ENCODE measurements at regions not wholly inside any gene's neighbourhood (a gene's known extent, or its start where the extent isn't known, plus 50 kb on each side); places are given as distances from the start of the nearest gene placed in this dataset.

DNA sequence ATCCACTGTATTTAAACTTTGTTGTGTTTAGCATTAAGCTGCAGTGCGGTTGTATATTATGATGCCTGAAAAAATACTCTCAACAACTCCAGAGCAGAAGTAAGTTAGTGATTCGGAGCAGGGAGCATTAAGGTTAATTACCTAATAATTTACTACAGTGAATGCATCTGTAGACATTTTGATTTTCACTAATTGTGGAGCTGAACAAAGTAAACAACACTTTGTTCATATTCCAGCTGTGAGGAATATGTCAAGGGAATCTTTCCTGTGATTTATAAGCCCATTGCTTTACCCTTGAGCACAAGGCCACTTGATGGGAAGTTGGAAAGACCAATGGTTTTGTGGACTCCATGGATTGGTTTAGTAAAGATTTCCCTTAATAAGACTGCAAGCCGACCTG lies 77.1 kb downstream of the CBLN4 start:
- TF ChIP-seq, protein P1, sequence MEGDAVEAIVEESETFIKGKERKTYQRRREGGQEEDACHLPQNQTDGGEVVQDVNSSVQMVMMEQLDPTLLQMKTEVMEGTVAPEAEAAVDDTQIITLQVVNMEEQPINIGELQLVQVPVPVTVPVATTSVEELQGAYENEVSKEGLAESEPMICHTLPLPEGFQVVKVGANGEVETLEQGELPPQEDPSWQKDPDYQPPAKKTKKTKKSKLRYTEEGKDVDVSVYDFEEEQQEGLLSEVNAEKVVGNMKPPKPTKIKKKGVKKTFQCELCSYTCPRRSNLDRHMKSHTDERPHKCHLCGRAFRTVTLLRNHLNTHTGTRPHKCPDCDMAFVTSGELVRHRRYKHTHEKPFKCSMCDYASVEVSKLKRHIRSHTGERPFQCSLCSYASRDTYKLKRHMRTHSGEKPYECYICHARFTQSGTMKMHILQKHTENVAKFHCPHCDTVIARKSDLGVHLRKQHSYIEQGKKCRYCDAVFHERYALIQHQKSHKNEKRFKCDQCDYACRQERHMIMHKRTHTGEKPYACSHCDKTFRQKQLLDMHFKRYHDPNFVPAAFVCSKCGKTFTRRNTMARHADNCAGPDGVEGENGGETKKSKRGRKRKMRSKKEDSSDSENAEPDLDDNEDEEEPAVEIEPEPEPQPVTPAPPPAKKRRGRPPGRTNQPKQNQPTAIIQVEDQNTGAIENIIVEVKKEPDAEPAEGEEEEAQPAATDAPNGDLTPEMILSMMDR (conservative IDR thresholded peaks at IDR 0.05; ENCODE audit: low read depth in 2 of 2), result no peak
- no peak for TF ChIP-seq STAT1 (IDR thresholded peaks at IDR 0.05; ENCODE audit: unreplicated experiment)
- TF ChIP-seq, protein P2, sequence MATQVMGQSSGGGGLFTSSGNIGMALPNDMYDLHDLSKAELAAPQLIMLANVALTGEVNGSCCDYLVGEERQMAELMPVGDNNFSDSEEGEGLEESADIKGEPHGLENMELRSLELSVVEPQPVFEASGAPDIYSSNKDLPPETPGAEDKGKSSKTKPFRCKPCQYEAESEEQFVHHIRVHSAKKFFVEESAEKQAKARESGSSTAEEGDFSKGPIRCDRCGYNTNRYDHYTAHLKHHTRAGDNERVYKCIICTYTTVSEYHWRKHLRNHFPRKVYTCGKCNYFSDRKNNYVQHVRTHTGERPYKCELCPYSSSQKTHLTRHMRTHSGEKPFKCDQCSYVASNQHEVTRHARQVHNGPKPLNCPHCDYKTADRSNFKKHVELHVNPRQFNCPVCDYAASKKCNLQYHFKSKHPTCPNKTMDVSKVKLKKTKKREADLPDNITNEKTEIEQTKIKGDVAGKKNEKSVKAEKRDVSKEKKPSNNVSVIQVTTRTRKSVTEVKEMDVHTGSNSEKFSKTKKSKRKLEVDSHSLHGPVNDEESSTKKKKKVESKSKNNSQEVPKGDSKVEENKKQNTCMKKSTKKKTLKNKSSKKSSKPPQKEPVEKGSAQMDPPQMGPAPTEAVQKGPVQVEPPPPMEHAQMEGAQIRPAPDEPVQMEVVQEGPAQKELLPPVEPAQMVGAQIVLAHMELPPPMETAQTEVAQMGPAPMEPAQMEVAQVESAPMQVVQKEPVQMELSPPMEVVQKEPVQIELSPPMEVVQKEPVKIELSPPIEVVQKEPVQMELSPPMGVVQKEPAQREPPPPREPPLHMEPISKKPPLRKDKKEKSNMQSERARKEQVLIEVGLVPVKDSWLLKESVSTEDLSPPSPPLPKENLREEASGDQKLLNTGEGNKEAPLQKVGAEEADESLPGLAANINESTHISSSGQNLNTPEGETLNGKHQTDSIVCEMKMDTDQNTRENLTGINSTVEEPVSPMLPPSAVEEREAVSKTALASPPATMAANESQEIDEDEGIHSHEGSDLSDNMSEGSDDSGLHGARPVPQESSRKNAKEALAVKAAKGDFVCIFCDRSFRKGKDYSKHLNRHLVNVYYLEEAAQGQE (IDR thresholded peaks at IDR 0.05; ENCODE audit: unreplicated experiment), result no peak
- no peak for TF ChIP-seq NANOG (IDR thresholded peaks at IDR 0.05; ENCODE audit: borderline replicate concordance)

Measured in GM23338 (cell line).